ENCODE measurements at regions not wholly inside any gene's neighbourhood (a gene's known extent, or its start where the extent isn't known, plus 50 kb on each side); places are given as distances from the start of the nearest gene placed in this dataset.

DNA sequence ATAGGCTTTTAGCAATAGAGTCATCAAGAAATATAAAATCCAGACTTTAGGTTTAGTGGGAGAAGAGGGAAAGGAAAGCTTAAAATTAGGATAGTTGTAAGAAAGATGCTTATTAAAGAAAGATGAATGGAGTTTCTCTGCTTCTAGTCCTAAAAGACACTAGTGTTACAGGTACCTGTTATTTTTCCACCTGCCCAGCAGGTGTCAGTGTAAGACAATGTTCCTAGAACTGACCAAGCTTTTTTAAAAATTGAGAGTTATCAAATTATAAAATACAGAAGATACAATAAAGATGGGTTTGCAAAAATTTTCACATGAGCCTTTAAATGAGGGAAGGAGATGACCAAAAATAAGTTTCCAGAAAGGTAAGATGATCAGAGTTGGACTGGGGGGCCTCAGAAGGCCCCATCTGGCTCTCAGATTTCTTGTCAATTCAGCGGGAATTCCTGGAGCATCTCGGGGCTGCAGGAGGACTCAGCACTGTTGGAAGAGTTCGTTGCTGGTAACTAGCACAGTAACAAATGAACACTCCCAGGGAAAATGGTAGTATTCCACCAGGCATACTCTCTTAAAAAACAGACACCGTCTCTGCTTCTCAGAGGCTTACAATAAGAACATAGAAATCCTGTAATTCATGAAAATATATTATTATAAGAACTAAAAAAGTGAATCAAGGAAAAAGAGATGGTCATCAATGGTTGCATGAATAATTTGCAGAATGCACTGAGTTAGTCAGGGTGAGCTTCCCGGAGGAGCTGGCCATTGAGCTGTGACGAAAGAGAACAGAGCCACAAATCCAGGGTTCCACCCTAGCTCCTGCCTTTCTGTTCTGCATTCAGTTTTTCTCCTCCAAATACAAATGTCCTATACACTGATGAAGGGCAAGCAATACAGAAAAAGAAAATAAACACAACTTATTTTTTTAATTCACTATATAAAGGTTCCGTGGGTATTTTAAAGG is 71.8 kb upstream of the PIK3CG start:
- no peak for TF ChIP-seq EZH2 (IDR thresholded peaks at IDR 0.05; ENCODE audit: insufficient read depth, low read length)
- TF ChIP-seq, protein P1, sequence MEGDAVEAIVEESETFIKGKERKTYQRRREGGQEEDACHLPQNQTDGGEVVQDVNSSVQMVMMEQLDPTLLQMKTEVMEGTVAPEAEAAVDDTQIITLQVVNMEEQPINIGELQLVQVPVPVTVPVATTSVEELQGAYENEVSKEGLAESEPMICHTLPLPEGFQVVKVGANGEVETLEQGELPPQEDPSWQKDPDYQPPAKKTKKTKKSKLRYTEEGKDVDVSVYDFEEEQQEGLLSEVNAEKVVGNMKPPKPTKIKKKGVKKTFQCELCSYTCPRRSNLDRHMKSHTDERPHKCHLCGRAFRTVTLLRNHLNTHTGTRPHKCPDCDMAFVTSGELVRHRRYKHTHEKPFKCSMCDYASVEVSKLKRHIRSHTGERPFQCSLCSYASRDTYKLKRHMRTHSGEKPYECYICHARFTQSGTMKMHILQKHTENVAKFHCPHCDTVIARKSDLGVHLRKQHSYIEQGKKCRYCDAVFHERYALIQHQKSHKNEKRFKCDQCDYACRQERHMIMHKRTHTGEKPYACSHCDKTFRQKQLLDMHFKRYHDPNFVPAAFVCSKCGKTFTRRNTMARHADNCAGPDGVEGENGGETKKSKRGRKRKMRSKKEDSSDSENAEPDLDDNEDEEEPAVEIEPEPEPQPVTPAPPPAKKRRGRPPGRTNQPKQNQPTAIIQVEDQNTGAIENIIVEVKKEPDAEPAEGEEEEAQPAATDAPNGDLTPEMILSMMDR (IDR thresholded peaks at IDR 0.05; ENCODE audit: insufficient read depth, low read depth, low read length) = peak; percentile 42
